Panc1 (cell line): ENCODE measurements at regions not wholly inside any gene's neighbourhood (a gene's known extent, or its start where the extent isn't known, plus 50 kb on each side); places are given as distances from the start of the nearest gene placed in this dataset.

Experiments used
- ATAC-seq: fragments of 200-7000 bp; cut with Tn5 transposase; 2 replicates; pipeline ENCODE4 v1.9.1; 2020; ENCODE audit warnings: mild to moderate bottlenecking, moderate library complexity
- BruUV-seq: library from RNA; stranded (reverse); fragments of 400-500 nt; replicated peaks from 2 replicates; lab custom pipeline; 2021; lab: Mats Ljungman, UMichigan
- CTCF ChIA-PET: fragments of 300-600 bp; sonication (Branson Sonifier 250); formaldehyde crosslinking; loops from one replicate; lab custom pipeline; 2022; ENCODE audit warnings: antibody characterized with exemption; lab: Charles Lee
- POLR2A ChIA-PET: fragments of 300-600 bp; sonication (Branson Sonifier 250); formaldehyde crosslinking; loops from one replicate; lab custom pipeline; 2022; ENCODE audit warnings: antibody characterized with exemption; lab: Charles Lee
- DNase-seq: peaks from one replicate; pipeline ENCODE4 v3.0.0-alpha.2; 2010; ENCODE audit warnings: low read depth, low spot score
- H3K27ac ChIP-seq: 2 replicates; pipeline ENCODE4 v1.5.1; 2011; ENCODE audit warnings: mild to moderate bottlenecking, low read length, inconsistent platforms
- H3K27me3 ChIP-seq: fragments of 200-500 bp; sonication (Bioruptor generic); 2 replicates; pipeline ENCODE4 v1.6.0; 2014; ENCODE audit warnings: low read length, inconsistent platforms; ENCODE audit not compliant: control insufficient read depth, insufficient read depth
- H3K36me3 ChIP-seq: fragments of 200-500 bp; sonication (Bioruptor generic); 2 replicates; pipeline ENCODE4 v1.5.1; 2014; ENCODE audit warnings: inconsistent platforms, mild to moderate bottlenecking, low read length, moderate library complexity; ENCODE audit not compliant: control insufficient read depth, insufficient read depth
- H3K4me1 ChIP-seq: 2 replicates; pipeline ENCODE4 v1.5.1; 2011; ENCODE audit warnings: inconsistent platforms, mild to moderate bottlenecking, low read length, moderate library complexity; ENCODE audit not compliant: control insufficient read depth, insufficient read depth
- H3K4me3 ChIP-seq, 2 experiments: 2 replicates each; pipeline ENCODE4 v1.5.1; 2011 to 2012; ENCODE audit warnings: low read depth in 2 of 2, low read length in 2 of 2, mild to moderate bottlenecking in 2 of 2, inconsistent platforms in 1 of 2, moderate library complexity in 1 of 2
- H3K9me3 ChIP-seq: fragments of 200-500 bp; sonication (Bioruptor generic); 2 replicates; pipeline ENCODE4 v1.5.1; 2014; ENCODE audit warnings: low read depth, mild to moderate bottlenecking, inconsistent platforms, low read length, moderate library complexity; ENCODE audit not compliant: control insufficient read depth, insufficient read depth
- CTCF ChIP-seq: fragments of 450-650 bp; IDR thresholded peaks from 2 replicates; pipeline ENCODE4 v1.5.1; 2017; ENCODE audit warnings: mild to moderate bottlenecking
- POLR2AphosphoS5 ChIP-seq: IDR thresholded peaks from 2 replicates; pipeline ENCODE4 v1.6.1; 2012; ENCODE audit warnings: mild to moderate bottlenecking, low read depth, low read length, moderate library complexity
- SIN3A ChIP-seq: IDR thresholded peaks from 2 replicates; pipeline ENCODE4 v1.6.1; 2012; ENCODE audit warnings: low read depth, mild to moderate bottlenecking, low read length, moderate library complexity, borderline replicate concordance; ENCODE audit not compliant: insufficient read depth
- TCF7L2 ChIP-seq: IDR thresholded peaks from 2 replicates; pipeline ENCODE4 v1.6.1; 2011; ENCODE audit warnings: mild to moderate bottlenecking, low read depth, low read length, inconsistent platforms
- in situ Hi-C: cut with HindIII; loops from 2 replicates; pipeline ENCODE4 v1.10.0; 2016; ENCODE audit warnings: low sequenced_read_pairs, low pct_unique_long_range_greater_than_20kb
- intact Hi-C: fragments of 100-400 bp; cut with micrococcal nuclease; formaldehyde crosslinking; loops from one replicate; pipeline ENCODE4 v1.10.0; 2022; ENCODE audit not compliant: unreplicated experiment
- TF ChIP-seq, protein P1 (sequence below), 2 experiments: IDR thresholded peaks; 2 replicates each; pipeline ENCODE4 v1.6.1; 2011 to 2012; ENCODE audit warnings: low read depth in 2 of 2, control low read depth in 1 of 2, low read length in 1 of 2, mild to moderate bottlenecking in 1 of 2, moderate library complexity in 1 of 2; ENCODE audit not compliant: insufficient read depth in 1 of 2

- no TSS peak for BruUV-seq
- Histone ChIP-seq H3K4me3 (no peak overlapping the region), H3K36me3 (no peaks in the 10 kb centered on the region), H3K27me3 (no peaks in the 10 kb centered on the region), H3K4me1 (no peaks in the 10 kb centered on the region), H3K9me3 (peaks cover 13% of the 10 kb centered on the region; the same call in 1 of the 2 replicates), H3K27ac (peak overlapping the region; percentile 23; the same call in 1 of the 2 replicates)
- DNase-seq (no peak), ATAC-seq (no peak)
- TF ChIP-seq, protein P1, sequence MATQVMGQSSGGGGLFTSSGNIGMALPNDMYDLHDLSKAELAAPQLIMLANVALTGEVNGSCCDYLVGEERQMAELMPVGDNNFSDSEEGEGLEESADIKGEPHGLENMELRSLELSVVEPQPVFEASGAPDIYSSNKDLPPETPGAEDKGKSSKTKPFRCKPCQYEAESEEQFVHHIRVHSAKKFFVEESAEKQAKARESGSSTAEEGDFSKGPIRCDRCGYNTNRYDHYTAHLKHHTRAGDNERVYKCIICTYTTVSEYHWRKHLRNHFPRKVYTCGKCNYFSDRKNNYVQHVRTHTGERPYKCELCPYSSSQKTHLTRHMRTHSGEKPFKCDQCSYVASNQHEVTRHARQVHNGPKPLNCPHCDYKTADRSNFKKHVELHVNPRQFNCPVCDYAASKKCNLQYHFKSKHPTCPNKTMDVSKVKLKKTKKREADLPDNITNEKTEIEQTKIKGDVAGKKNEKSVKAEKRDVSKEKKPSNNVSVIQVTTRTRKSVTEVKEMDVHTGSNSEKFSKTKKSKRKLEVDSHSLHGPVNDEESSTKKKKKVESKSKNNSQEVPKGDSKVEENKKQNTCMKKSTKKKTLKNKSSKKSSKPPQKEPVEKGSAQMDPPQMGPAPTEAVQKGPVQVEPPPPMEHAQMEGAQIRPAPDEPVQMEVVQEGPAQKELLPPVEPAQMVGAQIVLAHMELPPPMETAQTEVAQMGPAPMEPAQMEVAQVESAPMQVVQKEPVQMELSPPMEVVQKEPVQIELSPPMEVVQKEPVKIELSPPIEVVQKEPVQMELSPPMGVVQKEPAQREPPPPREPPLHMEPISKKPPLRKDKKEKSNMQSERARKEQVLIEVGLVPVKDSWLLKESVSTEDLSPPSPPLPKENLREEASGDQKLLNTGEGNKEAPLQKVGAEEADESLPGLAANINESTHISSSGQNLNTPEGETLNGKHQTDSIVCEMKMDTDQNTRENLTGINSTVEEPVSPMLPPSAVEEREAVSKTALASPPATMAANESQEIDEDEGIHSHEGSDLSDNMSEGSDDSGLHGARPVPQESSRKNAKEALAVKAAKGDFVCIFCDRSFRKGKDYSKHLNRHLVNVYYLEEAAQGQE (IDR thresholded peaks at IDR 0.05; ENCODE audit: insufficient read depth in 1 of 2, low read depth in 2 of 2, low read length in 1 of 2): no peak
- TF ChIP-seq CTCF (no peak), TCF7L2 (no peak), POLR2AphosphoS5 (no peak), SIN3A (no peak)
- ChIA-PET POLR2A (no interaction called here), CTCF (no interaction called here)
- intact Hi-C loops (no loop called here), in situ Hi-C loops (no loop called here)
Measured at GRCh38 chr4:119715490-119716445, 87.2 kb upstream of the PDE5A start.

GRCh38 chr4:119709418-119709817 lies 80.8 kb upstream of the PDE5A start:
- CTCF ChIA-PET: no interaction called here
- POLR2A ChIA-PET: interaction anchor here (0.6 kb wide), 1 partner anchor 23 kb away, joined by 3 read pairs; no protein-coding TSS in a partner anchor
- TF ChIP-seq TCF7L2 (no peak), CTCF (no peak)
- TF ChIP-seq, protein P1 (IDR thresholded peaks at IDR 0.05; ENCODE audit: insufficient read depth in 1 of 2, low read depth in 2 of 2, low read length in 1 of 2): no peak
- Histone ChIP-seq H3K4me3 (no peak overlapping the region), H3K4me1 (no peaks in the 10 kb centered on the region), H3K9me3 (peaks cover 7% of the 10 kb centered on the region; the same call in 1 of the 2 replicates), H3K36me3 (no peaks in the 10 kb centered on the region), H3K27ac (peak overlapping the region; percentile 2; the same call in 1 of the 2 replicates), H3K27me3 (no peaks in the 10 kb centered on the region)
- in situ Hi-C loops: no loop called here
- BruUV-seq: no TSS peak
- ATAC-seq (no peak), DNase-seq (no peak)
- intact Hi-C loops: no loop called here
